HG02642 (cell line): ENCODE measurements at regions not wholly inside any gene's neighbourhood (a gene's known extent, or its start where the extent isn't known, plus 50 kb on each side); places are given as distances from the start of the nearest gene placed in this dataset.
"Not testable (repeated sequence)": the region's sequence is repeated elsewhere in the genome, so short reads cannot be mapped to it uniquely, and the experiment has no call there.

Experiments
- ATAC-seq: cut with Tn5 transposase; IDR thresholded peaks from one replicate; pipeline ENCODE4 v1.9.1; 2021; ENCODE audit warnings: mild to moderate bottlenecking; ENCODE audit not compliant: unreplicated experiment, poor library complexity

- ATAC-seq: no peak
Observed at GRCh38 chr16:48958681-48959080, 323.0 kb downstream of the CBLN1 start.

GRCh38 chr16:48956620-48957019 lies 325.0 kb downstream of the CBLN1 start:
- ATAC-seq: no peak

- ATAC-seq: no peak
Observed at GRCh38 chr16:48955837-48956236, 325.8 kb downstream of the CBLN1 start.

- not testable (repeated sequence) for ATAC-seq
Observed at GRCh38 chr16:48951621-48952125, 330.0 kb downstream of the CBLN1 start.

- no peak for ATAC-seq
Observed at GRCh38 chr16:48950184-48950583, 331.5 kb downstream of the CBLN1 start.

- ATAC-seq: no peak
Observed at GRCh38 chr16:48949636-48950035, 332.0 kb downstream of the CBLN1 start.

GRCh38 chr16:48948911-48949310 lies 332.7 kb downstream of the CBLN1 start:
- no peak for ATAC-seq

GRCh38 chr16:48947371-48947713 lies 334.3 kb downstream of the CBLN1 start:
- ATAC-seq: no peak

GRCh38 chr16:48946686-48947370 lies 334.8 kb downstream of the CBLN1 start:
- no peak for ATAC-seq

- no peak for ATAC-seq
Observed at GRCh38 chr16:48942996-48943395, 333.0 kb upstream of the N4BP1 start.

GRCh38 chr16:48936811-48937210 lies 326.8 kb upstream of the N4BP1 start:
- ATAC-seq: no peak

- no peak for ATAC-seq
Observed at GRCh38 chr16:48932216-48932855, 322.4 kb upstream of the N4BP1 start.

GRCh38 chr16:48930951-48931553 lies 321.1 kb upstream of the N4BP1 start:
- ATAC-seq: no peak

GRCh38 chr16:48919791-48920190 lies 309.8 kb upstream of the N4BP1 start:
- ATAC-seq: no peak

- no peak for ATAC-seq
Observed at GRCh38 chr16:48918520-48919258, 308.7 kb upstream of the N4BP1 start.

- no peak for ATAC-seq
Observed at GRCh38 chr16:48916566-48916965, 306.6 kb upstream of the N4BP1 start.

- no peak for ATAC-seq
Observed at GRCh38 chr16:48914070-48914469, 304.1 kb upstream of the N4BP1 start.

GRCh38 chr16:48913384-48913783 lies 303.4 kb upstream of the N4BP1 start:
- ATAC-seq: no peak

GRCh38 chr16:48912360-48912759 lies 302.4 kb upstream of the N4BP1 start:
- ATAC-seq: no peak

GRCh38 chr16:48911700-48912099 lies 301.7 kb upstream of the N4BP1 start:
- no peak for ATAC-seq

- ATAC-seq: no peak
Observed at GRCh38 chr16:48910214-48910613, 300.2 kb upstream of the N4BP1 start.
